ENCODE measurements at regions not wholly inside any gene's neighbourhood (a gene's known extent, or its start where the extent isn't known, plus 50 kb on each side); places are given as distances from the start of the nearest gene placed in this dataset.
"Not testable (repeated sequence)": the region's sequence is repeated elsewhere in the genome, so short reads cannot be mapped to it uniquely, and the experiment has no call there.

DNA sequence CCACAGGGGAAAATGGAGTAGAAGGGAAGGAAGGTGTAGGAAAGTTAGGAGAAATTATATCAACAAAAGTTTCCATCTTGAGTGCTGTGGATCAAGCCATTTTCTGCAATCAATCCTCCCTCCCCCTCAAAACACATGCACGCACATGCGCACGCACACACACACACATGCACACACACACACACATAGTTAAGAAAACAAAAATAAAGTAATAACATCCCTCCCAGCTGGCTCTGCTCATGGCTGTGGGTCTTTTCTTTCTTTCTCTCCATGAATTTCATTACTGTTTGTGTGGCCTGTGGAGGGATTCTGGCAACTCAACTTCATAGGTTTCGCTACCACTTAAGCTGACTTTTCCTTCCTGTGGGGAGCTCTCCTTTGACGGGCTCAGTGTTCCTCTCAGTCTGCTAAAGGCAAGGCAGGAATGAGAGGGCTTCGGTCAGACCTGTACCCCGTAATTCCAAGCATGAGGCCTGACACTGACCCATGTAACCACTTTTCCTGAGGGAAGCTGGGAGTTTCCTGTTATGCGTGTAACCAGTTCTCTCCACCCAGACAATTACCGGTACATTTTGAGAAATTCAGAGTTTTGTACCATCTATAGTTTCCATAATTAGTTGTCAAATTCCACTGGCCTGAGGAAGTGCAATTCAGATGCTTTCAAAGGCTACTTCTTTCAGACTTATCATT is 79.8 kb downstream of the ZNF92 start:
- no peak for DNase-seq

GRCh38 chr7:65454469-65454868 is 80.8 kb downstream of the ZNF92 start:
- DNase-seq: no peak

- DNase-seq: not testable (repeated sequence)
Observed at GRCh38 chr7:65455050-65455449, 81.4 kb downstream of the ZNF92 start.

DNA sequence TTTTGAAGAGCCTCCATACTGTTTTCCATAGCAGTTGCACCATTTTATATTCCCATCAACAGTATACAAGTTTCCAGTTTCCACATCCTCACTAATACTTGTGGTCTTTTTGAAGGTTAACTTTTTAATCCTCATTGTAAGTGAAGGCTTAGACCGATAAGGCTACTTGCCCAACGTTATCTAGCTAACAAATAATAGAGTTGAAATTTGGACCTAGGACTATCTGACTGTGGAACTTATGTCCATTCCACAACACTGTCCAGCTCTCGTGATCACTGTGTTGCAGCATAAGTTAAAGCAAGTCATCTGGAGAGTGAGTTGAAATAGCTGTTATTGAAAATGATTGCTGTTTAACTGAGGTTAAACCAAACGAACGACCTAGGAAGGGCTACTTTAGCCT is 84.0 kb downstream of the ZNF92 start:
- DNase-seq: no peak

DNA sequence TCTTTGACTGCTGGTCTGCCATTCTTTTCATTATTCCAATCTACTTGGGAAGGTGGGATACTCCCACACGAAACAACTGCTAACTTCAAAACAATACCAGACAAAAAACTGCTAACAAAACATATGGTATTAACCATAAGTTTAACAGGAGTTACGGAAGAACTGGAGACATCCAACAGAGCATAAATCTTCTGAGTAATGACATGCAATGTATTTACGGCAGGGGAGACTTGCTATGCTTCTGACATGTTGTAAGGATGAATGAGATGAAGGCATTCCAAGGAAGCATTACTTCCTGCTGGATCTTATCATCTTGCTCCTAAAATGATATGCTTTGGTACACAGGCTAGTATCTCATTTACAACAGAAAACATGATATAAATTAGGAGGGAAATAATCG is 85.8 kb downstream of the ZNF92 start:
- no peak for DNase-seq

DNA sequence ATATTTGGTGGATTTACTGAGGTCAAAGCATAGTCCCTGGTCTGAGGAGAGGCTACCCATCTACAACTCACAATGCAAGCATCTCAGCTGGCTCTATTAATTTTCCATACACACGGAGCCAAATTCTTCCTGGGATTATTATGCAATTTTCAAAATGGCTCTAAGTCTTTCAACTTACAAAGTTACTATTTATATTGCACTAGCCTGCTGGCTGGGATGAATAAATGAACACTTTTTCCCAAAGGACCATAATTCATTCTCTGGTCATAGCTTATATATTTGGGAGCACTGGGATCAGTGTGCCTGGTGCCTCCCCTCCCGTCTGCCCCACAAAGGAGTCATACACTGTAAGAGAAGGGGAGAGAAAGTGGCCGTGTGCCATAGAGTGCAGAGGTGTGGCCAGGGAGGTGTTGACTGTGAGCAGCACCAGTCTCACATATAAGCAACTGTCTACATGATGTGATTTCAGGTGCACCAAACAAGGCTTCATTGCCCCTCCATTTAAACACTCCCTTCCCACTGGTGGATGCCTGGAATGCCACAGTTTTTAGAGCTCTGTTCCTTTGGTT is 88.6 kb downstream of the ZNF92 start:
- no peak for DNase-seq

- no peak for DNase-seq
Observed at GRCh38 chr7:65463184-65463583, 89.5 kb downstream of the ZNF92 start.

DNA sequence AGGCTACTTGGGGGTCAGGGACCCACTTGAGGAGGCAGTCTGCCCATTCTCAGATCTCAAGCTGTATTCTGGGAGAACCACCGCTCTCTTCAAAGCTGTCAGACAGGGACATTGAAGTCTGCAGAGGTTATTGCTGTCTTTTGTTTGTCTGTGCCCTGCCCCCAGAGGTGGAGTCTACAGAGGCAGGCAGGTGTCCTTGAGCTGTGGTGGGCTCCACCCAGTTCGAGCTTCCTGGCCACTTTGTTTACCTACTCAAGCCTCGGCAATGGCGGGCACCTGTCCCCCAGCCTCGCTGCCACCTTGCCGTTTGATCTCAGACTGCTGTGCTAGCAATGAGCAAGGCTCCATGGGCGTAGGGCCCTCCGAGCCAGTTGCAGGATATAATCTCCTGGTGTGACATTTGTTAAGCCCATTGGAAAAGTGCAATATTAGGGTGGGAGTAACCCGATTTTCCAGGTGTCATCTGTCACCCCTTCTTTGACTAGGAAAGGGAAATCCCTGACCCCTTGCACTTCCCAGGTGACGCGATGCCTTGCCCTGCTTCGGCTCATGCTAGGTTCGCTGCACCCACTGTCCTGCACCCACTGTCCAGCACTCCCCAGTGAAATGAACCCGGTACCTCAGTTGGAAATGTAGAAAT is 96.4 kb downstream of the ZNF92 start:
- DNase-seq: not testable (repeated sequence)

DNA sequence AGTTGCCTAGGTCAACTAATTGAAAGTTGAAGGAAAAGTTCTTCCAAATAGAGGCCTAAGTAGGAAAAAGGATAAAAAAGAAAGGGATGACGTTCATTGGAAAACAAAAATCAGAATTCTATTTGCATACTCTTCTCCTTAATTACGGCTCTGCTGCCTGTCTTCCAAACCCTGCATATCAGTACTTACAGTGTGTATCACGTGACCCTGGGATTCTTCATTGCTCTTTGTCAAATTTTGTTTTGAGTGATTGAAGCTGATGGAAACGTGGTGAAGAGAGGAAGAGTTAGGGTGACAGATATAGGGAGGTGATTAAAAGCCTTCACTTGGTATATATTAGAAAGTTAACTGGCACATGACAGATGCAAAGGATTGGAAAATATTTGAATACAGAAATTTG is 97.9 kb downstream of the ZNF92 start:
- no peak for DNase-seq

- DNase-seq: no peak
Observed at GRCh38 chr7:65475040-65475726, 101.5 kb downstream of the ZNF92 start.

DNA sequence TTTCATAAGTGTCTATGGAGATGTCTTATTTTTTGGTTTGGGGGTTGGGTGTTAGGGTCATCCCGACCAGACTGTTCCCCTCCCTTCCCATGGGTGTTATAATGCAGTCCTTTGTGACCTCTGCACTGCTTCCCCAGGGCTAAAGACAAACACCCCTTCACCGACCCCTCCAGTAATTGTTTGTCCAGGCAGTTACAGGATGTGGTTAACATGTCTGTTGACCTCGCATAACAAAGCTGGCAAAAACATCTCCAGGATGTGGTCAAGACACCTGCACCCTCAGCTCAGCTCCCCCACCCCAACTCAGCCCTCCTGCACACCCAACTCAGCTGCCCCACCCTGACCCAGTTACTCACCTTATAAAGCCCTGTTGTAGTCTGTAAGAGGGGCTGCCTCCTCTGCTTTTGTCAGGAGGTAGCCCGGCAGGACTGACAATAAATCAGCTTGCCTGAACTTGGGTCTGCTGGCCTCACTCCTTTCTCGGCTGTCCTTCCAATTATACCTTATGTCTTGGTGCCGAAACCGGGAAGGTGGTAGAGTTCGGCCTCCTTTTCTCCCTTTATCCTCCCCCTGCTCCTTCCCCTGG is 102.2 kb downstream of the ZNF92 start:
- no peak for DNase-seq

DNA sequence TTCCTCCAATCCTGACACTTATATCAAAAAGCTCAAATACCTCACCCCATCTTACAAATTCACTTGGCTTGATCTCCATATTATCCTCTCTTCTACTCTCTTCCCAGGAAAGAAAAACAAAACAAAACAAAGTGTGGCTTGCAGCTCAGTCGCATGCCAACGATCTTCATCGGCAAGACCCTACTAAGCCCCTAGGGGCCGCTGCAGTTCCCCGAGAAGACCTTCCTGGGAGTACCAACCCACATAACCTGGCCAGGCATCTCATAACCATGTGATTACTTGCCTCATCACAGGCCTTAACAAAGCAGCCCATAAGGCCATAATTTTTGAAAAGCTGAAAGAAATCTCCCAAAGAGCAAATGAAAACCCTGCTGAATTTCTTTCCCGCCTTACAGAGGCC is 103.7 kb downstream of the ZNF92 start:
- no peak for DNase-seq

- DNase-seq: no peak
Observed at GRCh38 chr7:65489260-65489767, 115.7 kb downstream of the ZNF92 start.

DNA sequence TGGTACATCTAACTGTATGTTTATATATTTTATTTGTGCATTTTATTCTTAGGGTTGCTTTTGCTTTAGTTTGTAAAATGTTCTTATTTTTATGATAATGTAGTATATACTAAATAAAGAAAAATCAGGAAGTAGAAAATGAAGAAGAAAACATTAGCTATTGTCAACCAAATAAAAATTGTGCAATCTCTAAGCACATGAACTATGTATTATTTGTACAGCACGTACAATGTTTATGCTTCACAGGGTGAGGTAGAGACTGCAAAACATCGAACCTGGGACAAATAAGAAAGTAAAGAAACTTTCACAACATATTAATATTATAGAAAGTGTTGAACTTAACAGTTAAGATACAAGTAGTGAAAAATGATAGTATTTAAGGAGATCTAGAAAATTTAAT is 123.0 kb downstream of the ZNF92 start:
- not testable (repeated sequence) for DNase-seq

DNA sequence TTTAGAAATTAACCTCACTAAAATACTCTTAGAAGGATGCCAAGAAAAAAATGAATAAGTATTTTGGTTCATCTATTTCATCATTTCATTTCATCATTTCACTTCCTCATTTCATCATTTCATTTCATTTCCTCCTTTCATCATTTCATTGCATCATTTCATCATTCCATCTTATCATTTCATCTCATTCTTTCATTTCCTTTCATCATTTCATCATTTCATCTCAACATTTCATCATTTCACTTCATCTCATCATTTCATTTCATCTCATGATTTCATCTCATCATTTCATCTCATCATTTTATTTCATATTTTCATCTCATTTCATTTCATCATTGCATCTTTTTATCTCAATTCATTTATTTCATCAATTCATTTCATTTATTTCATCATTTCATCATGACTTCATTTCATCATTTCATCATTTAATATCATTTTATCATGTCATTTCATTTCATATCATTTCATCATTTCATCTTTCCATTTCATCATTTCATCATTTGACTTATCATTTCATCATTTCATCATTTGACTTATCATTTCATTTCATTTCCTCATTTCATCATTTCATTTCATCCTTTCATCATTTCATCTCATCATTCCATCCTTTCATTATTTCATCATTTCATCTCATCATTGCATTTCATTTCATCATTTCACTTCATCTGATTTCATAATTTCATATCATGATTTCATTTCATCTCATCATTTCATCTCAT is 129.9 kb downstream of the ZNF92 start:
- DNase-seq: no peak

GRCh38 chr7:65504504-65505319 is 131.1 kb downstream of the ZNF92 start:
- DNase-seq: not testable (repeated sequence)

- DNase-seq: not testable (repeated sequence)
Observed at GRCh38 chr7:65505320-65505633, 131.6 kb downstream of the ZNF92 start.

- DNase-seq: not testable (repeated sequence)
Observed at GRCh38 chr7:65508581-65509367, 135.1 kb downstream of the ZNF92 start.

DNA sequence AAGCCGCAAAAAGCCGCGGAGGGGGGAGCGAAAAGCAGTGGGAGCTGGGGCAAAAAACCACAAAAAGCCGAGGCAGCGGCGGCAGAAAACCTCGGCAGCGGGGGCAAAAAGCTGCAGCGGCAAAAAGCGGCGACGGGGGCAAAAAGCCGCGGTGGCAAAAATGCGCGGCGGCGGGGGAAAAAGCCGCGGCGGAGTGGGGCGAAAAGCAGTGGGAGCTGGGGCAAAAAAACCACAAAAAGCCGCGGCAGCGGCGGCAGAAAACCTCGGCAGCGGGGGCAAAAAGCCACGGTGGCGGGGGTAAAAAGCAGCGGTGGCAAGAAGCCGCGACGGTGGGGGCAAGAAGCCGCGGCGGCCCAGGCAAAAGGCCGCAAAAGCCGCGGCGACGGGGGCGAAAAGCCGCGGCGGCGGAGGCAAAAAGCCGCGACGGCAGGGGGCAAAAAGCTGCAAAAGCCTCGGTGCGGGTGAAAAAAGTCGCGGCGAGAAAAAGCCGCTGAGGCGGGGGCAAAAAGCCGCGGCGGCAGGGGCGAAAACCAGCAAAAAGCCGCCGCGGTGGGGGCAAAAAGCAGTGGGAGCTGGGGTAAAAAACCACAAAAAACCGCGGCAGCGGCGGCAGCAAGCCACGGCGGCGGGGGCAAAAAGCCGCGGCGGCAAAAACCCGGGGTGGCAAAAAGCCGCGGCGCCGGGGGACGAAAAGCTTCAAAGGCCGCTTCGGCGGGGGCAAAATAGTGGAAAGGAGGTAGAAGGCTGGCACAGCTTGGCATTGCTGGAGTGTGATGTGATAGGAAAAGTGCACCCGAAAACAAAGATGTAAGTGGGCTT is 135.9 kb downstream of the ZNF92 start:
- DNase-seq: no peak

DNA sequence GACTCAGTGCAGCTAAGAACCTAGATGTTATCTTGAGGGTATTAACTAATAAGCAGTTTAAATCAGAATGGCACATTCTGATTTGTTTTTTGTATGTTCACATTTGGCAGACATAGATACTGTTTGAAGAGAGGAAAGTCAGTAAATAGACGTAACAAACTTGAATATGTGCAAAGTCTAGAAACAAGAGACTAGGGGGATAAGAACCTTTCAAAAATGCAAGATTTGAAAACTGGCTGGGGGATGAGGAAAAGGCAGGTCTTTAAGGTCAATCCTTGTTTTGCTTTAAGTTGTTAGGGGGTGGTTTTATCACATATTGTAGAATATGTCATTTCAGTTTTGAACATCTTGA is 136.5 kb downstream of the ZNF92 start:
- not testable (repeated sequence) for DNase-seq

Measured in DMS 273 treated with DMSO at 0.1 percent for 48 hours (cell line).